Esophagus muscularis mucosa (tissue), 4 donors: ENCODE measurements at regions not wholly inside any gene's neighbourhood (a gene's known extent, or its start where the extent isn't known, plus 50 kb on each side); places are given as distances from the start of the nearest gene placed in this dataset.

Experiments
- DNase-seq: peaks from one replicate; pipeline ENCODE4 v3.0.0-alpha.2; 2017; ENCODE audit errors: extremely low spot score
- H3K27ac ChIP-seq, 4 donors: fragments of 200-600 bp; sonication (generic); replicated peaks in 1 of 4; 1 replicate in 3 of 4; 2 replicates in 1 of 4; pipeline ENCODE4 v1.5.1; 2016 to 2019; ENCODE audit warnings: mild to moderate bottlenecking in 1 of 4
- H3K27me3 ChIP-seq, 4 donors: fragments of 200-600 bp; sonication (generic); one replicate each; pipeline versions ENCODE4 v1.5.1 to v1.6.0; 2016 to 2019
- H3K36me3 ChIP-seq, 4 donors: fragments of 200-600 bp; sonication (generic); one replicate each; pipeline ENCODE4 v1.5.1; 2016 to 2019
- H3K4me1 ChIP-seq, 4 donors: fragments of 200-600 bp; sonication (generic); one replicate each; pipeline ENCODE4 v1.5.1; 2016 to 2019
- H3K4me3 ChIP-seq, 4 donors: fragments of 200-600 bp; sonication (generic); 1 replicate in 2 of 4; 2 replicates in 2 of 4; pipeline ENCODE4 v1.5.1; 2016 to 2019; ENCODE audit warnings: mild to moderate bottlenecking in 4 of 4, moderate library complexity in 1 of 4
- H3K9me3 ChIP-seq, 4 donors: fragments of 200-600 bp; sonication (generic); 1 replicate in 3 of 4; 2 replicates in 1 of 4; pipeline ENCODE4 v1.5.1; 2016 to 2019
- EP300 ChIP-seq: sonication (generic); formaldehyde crosslinking; IDR thresholded peaks from one replicate; pipeline ENCODE4 v1.6.1; 2017; ENCODE audit warnings: antibody characterized with exemption
- POLR2A ChIP-seq: fragments of 450-650 bp; IDR thresholded peaks from one replicate; pipeline ENCODE4 v1.6.1; 2017; ENCODE audit warnings: antibody characterized with exemption, moderate library complexity, mild to moderate bottlenecking, low read depth
- POLR2AphosphoS5 ChIP-seq, 2 donors: sonication (generic); formaldehyde crosslinking; IDR thresholded peaks; one replicate each; pipeline ENCODE4 v1.6.1; 2017; ENCODE audit warnings: antibody characterized with exemption in 2 of 2
- WGBS: methylation state at CpG from one replicate; pipeline ENCODE4 v1.1.5; 2018; 5-methylcytosine and 5-hydroxymethylcytosine counted together
- intact Hi-C: fragments of 100-400 bp; cut with DNase I; formaldehyde crosslinking; loops from one replicate; pipeline ENCODE4 v1.15.1; 2023
- TF ChIP-seq, protein P1 (sequence below), 3 experiments: fragments of 200-600 bp in 2 of 3; fragments of 450-650 bp in 1 of 3; sonication (generic) in 2 of 3; IDR thresholded peaks; one replicate each; pipeline ENCODE4 v1.5.1; 2017 to 2019; ENCODE audit warnings: antibody characterized with exemption in 3 of 3, mild to moderate bottlenecking in 2 of 3, moderate library complexity in 1 of 3

GRCh38 chr5:76030343-76030742 is 52.8 kb upstream of the SV2C start:
- intact Hi-C loops = no loop called here
- no peaks in the 10 kb centered on the region for H3K9me3 ChIP-seq
- no peaks in the 10 kb centered on the region for H3K4me1 ChIP-seq
- 69% methylated on average over 5 of the region's 5 CpGs for WGBS
- H3K27ac ChIP-seq = no peak overlapping the region
- H3K36me3 ChIP-seq = no peaks in the 10 kb centered on the region
- TF ChIP-seq POLR2A = no peak
- TF ChIP-seq EP300 = no peak
- TF ChIP-seq, protein P1, sequence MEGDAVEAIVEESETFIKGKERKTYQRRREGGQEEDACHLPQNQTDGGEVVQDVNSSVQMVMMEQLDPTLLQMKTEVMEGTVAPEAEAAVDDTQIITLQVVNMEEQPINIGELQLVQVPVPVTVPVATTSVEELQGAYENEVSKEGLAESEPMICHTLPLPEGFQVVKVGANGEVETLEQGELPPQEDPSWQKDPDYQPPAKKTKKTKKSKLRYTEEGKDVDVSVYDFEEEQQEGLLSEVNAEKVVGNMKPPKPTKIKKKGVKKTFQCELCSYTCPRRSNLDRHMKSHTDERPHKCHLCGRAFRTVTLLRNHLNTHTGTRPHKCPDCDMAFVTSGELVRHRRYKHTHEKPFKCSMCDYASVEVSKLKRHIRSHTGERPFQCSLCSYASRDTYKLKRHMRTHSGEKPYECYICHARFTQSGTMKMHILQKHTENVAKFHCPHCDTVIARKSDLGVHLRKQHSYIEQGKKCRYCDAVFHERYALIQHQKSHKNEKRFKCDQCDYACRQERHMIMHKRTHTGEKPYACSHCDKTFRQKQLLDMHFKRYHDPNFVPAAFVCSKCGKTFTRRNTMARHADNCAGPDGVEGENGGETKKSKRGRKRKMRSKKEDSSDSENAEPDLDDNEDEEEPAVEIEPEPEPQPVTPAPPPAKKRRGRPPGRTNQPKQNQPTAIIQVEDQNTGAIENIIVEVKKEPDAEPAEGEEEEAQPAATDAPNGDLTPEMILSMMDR (IDR thresholded peaks at IDR 0.05) = no peak
- TF ChIP-seq POLR2AphosphoS5 (IDR thresholded peaks at IDR 0.05) = no peak
- no peak overlapping the region for H3K4me3 ChIP-seq
- DNase-seq = no peak
- H3K27me3 ChIP-seq = no peaks in the 10 kb centered on the region

- H3K4me1 ChIP-seq = no peaks in the 10 kb centered on the region
- TF ChIP-seq, protein P1 (IDR thresholded peaks at IDR 0.05) = no peak
- TF ChIP-seq POLR2A (no peak), EP300 (no peak), POLR2AphosphoS5 (IDR thresholded peaks at IDR 0.05) (no peak)
- no peaks in the 10 kb centered on the region for H3K9me3 ChIP-seq
- WGBS = 86% methylated on average over 5 of the region's 5 CpGs
- H3K27ac ChIP-seq = no peak overlapping the region
- H3K36me3 ChIP-seq = no peaks in the 10 kb centered on the region
- no peak overlapping the region for H3K4me3 ChIP-seq
- intact Hi-C loops = no loop called here
- no peak for DNase-seq
- H3K27me3 ChIP-seq = no peaks in the 10 kb centered on the region
Measured at GRCh38 chr5:76029739-76030138, 53.4 kb upstream of the SV2C start.

DNA sequence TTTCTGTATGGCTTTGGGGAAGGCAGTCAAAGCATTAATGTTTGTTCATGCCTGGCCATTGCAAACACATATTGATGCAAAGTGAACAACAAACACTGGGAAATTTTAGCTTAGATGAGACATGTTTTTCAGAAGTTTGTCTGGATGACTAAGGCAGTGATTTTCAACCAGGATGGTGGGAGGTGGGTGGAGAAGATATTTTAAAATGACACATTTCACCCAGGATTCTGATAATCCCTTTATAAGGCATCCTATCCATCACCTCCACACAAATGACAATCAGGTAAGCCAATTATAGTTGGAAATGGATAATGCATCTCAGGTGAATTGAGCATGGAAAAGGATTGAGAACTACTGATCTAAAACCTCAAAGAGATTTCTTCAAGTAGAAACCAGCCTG is 57.4 kb upstream of the SV2C start:
- Histone ChIP-seq H3K36me3 (no peaks in the 10 kb centered on the region), H3K27ac (no peak overlapping the region), H3K4me3 (no peak overlapping the region), H3K27me3 (no peaks in the 10 kb centered on the region), H3K4me1 (no peaks in the 10 kb centered on the region), H3K9me3 (no peaks in the 10 kb centered on the region)
- DNase-seq = no peak
- intact Hi-C loops = no loop called here
- TF ChIP-seq EP300 (no peak), POLR2AphosphoS5 (IDR thresholded peaks at IDR 0.05) (no peak), POLR2A (no peak)
- TF ChIP-seq, protein P1 (IDR thresholded peaks at IDR 0.05) = no peak

DNA sequence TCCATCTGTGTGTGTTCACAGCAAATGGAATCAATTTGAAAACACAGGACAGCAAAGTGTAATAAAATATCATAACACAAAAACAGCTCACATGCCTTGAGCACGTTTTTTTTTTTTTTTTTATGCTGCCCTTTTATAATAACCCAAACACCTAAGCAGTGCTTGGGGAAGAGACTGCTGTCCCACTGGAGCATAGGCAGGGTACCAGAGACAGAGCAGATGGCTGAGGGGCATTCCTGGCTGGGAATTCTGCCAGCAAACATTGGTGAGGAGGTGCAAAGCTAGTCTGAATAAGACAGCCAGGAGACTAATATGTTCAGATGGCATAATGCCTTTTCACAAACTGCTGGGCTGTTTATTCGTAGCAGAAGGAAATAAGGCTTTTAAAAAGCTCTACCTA is 58.1 kb upstream of the SV2C start:
- TF ChIP-seq POLR2AphosphoS5 (IDR thresholded peaks at IDR 0.05) (no peak), POLR2A (no peak), EP300 (no peak)
- TF ChIP-seq, protein P1 (IDR thresholded peaks at IDR 0.05) = no peak
- H3K27me3 ChIP-seq = no peaks in the 10 kb centered on the region
- no peaks in the 10 kb centered on the region for H3K9me3 ChIP-seq
- no peak for DNase-seq
- no peaks in the 10 kb centered on the region for H3K4me1 ChIP-seq
- H3K27ac ChIP-seq = no peak overlapping the region
- intact Hi-C loops = no loop called here
- H3K4me3 ChIP-seq = no peak overlapping the region
- H3K36me3 ChIP-seq = no peaks in the 10 kb centered on the region
- 24% methylated on average over 2 of the region's 2 CpGs for WGBS

DNA sequence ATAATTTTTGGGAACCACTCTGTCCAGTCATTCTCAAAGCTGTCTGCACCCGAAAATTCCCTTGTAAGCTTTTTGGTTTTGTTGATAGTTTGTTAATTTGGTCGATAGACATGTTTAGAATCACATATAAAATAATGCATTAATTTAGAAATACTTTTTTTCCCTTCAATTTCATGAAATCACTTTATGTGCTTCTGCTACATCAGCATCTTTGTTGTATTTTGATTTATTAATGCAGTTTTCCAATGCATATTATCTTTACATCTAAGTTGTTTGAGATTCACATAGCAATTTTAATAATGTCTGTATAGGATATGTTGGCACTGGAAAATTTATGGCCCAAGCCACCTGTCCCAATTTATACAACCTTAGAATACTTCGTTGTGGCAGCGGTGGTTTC is 60.6 kb upstream of the SV2C start:
- Histone ChIP-seq H3K9me3 (no peaks in the 10 kb centered on the region), H3K27me3 (no peaks in the 10 kb centered on the region), H3K36me3 (no peaks in the 10 kb centered on the region), H3K4me3 (no peak overlapping the region), H3K27ac (no peak overlapping the region), H3K4me1 (no peaks in the 10 kb centered on the region)
- DNase-seq = no peak
- intact Hi-C loops = no loop called here
- 80% methylated on average over 4 of the region's 4 CpGs for WGBS
- TF ChIP-seq, protein P1 (IDR thresholded peaks at IDR 0.05) = no peak
- no peak for TF ChIP-seq POLR2A
- TF ChIP-seq POLR2AphosphoS5 (IDR thresholded peaks at IDR 0.05) = no peak
- no peak for TF ChIP-seq EP300
